ENCODE measurements at regions not wholly inside any gene's neighbourhood (a gene's known extent, or its start where the extent isn't known, plus 50 kb on each side); places are given as distances from the start of the nearest gene placed in this dataset.

GRCh38 chr9:100714372-100715099 lies 136.7 kb downstream of the CAVIN4 start:
- Histone ChIP-seq H3K27me3 (replicated peaks; ENCODE audit: control insufficient read depth, insufficient read depth, low read length) (peaks cover 7% of the 10 kb centered on the region), H3K9me3 (ENCODE audit: control insufficient read depth, low read length) (no peaks in the 10 kb centered on the region), H3K9ac (ENCODE audit: low read length) (no peak overlapping the region), H3K4me3 (ENCODE audit: low read length) (no peak overlapping the region), H3K36me3 (ENCODE audit: control insufficient read depth, insufficient read depth, low read length, severe bottlenecking) (no peaks in the 10 kb centered on the region), H3K4me1 (ENCODE audit: control insufficient read depth, insufficient read depth, low read length) (no peaks in the 10 kb centered on the region)
- peak; percentile 83 for DNase-seq (ENCODE audit: low read depth)

GRCh38 chr9:100715100-100715380 lies 137.2 kb downstream of the CAVIN4 start:
- Histone ChIP-seq H3K36me3 (ENCODE audit: control insufficient read depth, insufficient read depth, low read length, severe bottlenecking) (no peaks in the 10 kb centered on the region), H3K4me1 (ENCODE audit: control insufficient read depth, insufficient read depth, low read length) (no peaks in the 10 kb centered on the region), H3K9me3 (ENCODE audit: control insufficient read depth, low read length) (no peaks in the 10 kb centered on the region), H3K4me3 (ENCODE audit: low read length) (no peak overlapping the region), H3K9ac (ENCODE audit: low read length) (no peak overlapping the region), H3K27me3 (replicated peaks; ENCODE audit: control insufficient read depth, insufficient read depth, low read length) (peaks cover 7% of the 10 kb centered on the region)
- DNase-seq (ENCODE audit: low read depth), result no peak

GRCh38 chr9:100718717-100719116 lies 140.8 kb downstream of the CAVIN4 start:
- DNase-seq (ENCODE audit: low read depth), result no peak
- H3K9me3 ChIP-seq (ENCODE audit: control insufficient read depth, low read length), result no peaks in the 10 kb centered on the region
- no peaks in the 10 kb centered on the region for H3K4me1 ChIP-seq (ENCODE audit: control insufficient read depth, insufficient read depth, low read length)
- H3K4me3 ChIP-seq (ENCODE audit: low read length), result no peak overlapping the region
- no peaks in the 10 kb centered on the region for H3K36me3 ChIP-seq (ENCODE audit: control insufficient read depth, insufficient read depth, low read length, severe bottlenecking)
- H3K9ac ChIP-seq (ENCODE audit: low read length), result no peak overlapping the region
- H3K27me3 ChIP-seq (replicated peaks; ENCODE audit: control insufficient read depth, insufficient read depth, low read length), result peaks cover 7% of the 10 kb centered on the region

- Histone ChIP-seq H3K9me3 (ENCODE audit: control insufficient read depth, low read length) (no peaks in the 10 kb centered on the region), H3K4me1 (ENCODE audit: control insufficient read depth, insufficient read depth, low read length) (no peaks in the 10 kb centered on the region), H3K4me3 (ENCODE audit: low read length) (no peak overlapping the region), H3K36me3 (ENCODE audit: control insufficient read depth, insufficient read depth, low read length, severe bottlenecking) (no peaks in the 10 kb centered on the region), H3K9ac (ENCODE audit: low read length) (no peak overlapping the region), H3K27me3 (replicated peaks; ENCODE audit: control insufficient read depth, insufficient read depth, low read length) (peaks cover 7% of the 10 kb centered on the region)
- no peak for DNase-seq (ENCODE audit: low read depth)
Observed at GRCh38 chr9:100720922-100721321, 143.0 kb downstream of the CAVIN4 start.

- no peaks in the 10 kb centered on the region for H3K27me3 ChIP-seq (replicated peaks; ENCODE audit: control insufficient read depth, insufficient read depth, low read length)
- H3K4me3 ChIP-seq (ENCODE audit: low read length), result no peak overlapping the region
- no peaks in the 10 kb centered on the region for H3K9me3 ChIP-seq (ENCODE audit: control insufficient read depth, low read length)
- H3K9ac ChIP-seq (ENCODE audit: low read length), result no peak overlapping the region
- DNase-seq (ENCODE audit: low read depth), result no peak
- no peaks in the 10 kb centered on the region for H3K36me3 ChIP-seq (ENCODE audit: control insufficient read depth, insufficient read depth, low read length, severe bottlenecking)
- no peaks in the 10 kb centered on the region for H3K4me1 ChIP-seq (ENCODE audit: control insufficient read depth, insufficient read depth, low read length)
Observed at GRCh38 chr9:100724886-100725285, 147.0 kb downstream of the CAVIN4 start.

- H3K36me3 ChIP-seq (ENCODE audit: control insufficient read depth, insufficient read depth, low read length, severe bottlenecking), result no peaks in the 10 kb centered on the region
- no peaks in the 10 kb centered on the region for H3K9me3 ChIP-seq (ENCODE audit: control insufficient read depth, low read length)
- DNase-seq (ENCODE audit: low read depth), result no peak
- no peaks in the 10 kb centered on the region for H3K4me1 ChIP-seq (ENCODE audit: control insufficient read depth, insufficient read depth, low read length)
- H3K27me3 ChIP-seq (replicated peaks; ENCODE audit: control insufficient read depth, insufficient read depth, low read length), result no peaks in the 10 kb centered on the region
- no peak overlapping the region for H3K4me3 ChIP-seq (ENCODE audit: low read length)
- no peak overlapping the region for H3K9ac ChIP-seq (ENCODE audit: low read length)
Observed at GRCh38 chr9:100725371-100725770, 147.5 kb downstream of the CAVIN4 start.

GRCh38 chr9:100729336-100729895 lies 151.5 kb downstream of the CAVIN4 start:
- Histone ChIP-seq H3K9ac (ENCODE audit: low read length) (no peak overlapping the region), H3K36me3 (ENCODE audit: control insufficient read depth, insufficient read depth, low read length, severe bottlenecking) (no peaks in the 10 kb centered on the region), H3K9me3 (ENCODE audit: control insufficient read depth, low read length) (no peaks in the 10 kb centered on the region), H3K4me1 (ENCODE audit: control insufficient read depth, insufficient read depth, low read length) (no peaks in the 10 kb centered on the region), H3K27me3 (replicated peaks; ENCODE audit: control insufficient read depth, insufficient read depth, low read length) (no peaks in the 10 kb centered on the region), H3K4me3 (ENCODE audit: low read length) (no peak overlapping the region)
- no peak for DNase-seq (ENCODE audit: low read depth)

- Histone ChIP-seq H3K36me3 (ENCODE audit: control insufficient read depth, insufficient read depth, low read length, severe bottlenecking) (no peaks in the 10 kb centered on the region), H3K27me3 (replicated peaks; ENCODE audit: control insufficient read depth, insufficient read depth, low read length) (no peaks in the 10 kb centered on the region), H3K9me3 (ENCODE audit: control insufficient read depth, low read length) (no peaks in the 10 kb centered on the region), H3K4me1 (ENCODE audit: control insufficient read depth, insufficient read depth, low read length) (no peaks in the 10 kb centered on the region), H3K4me3 (ENCODE audit: low read length) (no peak overlapping the region), H3K9ac (ENCODE audit: low read length) (no peak overlapping the region)
- no peak for DNase-seq (ENCODE audit: low read depth)
Observed at GRCh38 chr9:100730086-100730485, 152.2 kb downstream of the CAVIN4 start.

GRCh38 chr9:100731038-100731556 lies 153.2 kb downstream of the CAVIN4 start:
- no peaks in the 10 kb centered on the region for H3K36me3 ChIP-seq (ENCODE audit: control insufficient read depth, insufficient read depth, low read length, severe bottlenecking)
- H3K9ac ChIP-seq (ENCODE audit: low read length), result no peak overlapping the region
- H3K4me3 ChIP-seq (ENCODE audit: low read length), result no peak overlapping the region
- no peak for DNase-seq (ENCODE audit: low read depth)
- H3K27me3 ChIP-seq (replicated peaks; ENCODE audit: control insufficient read depth, insufficient read depth, low read length), result no peaks in the 10 kb centered on the region
- no peaks in the 10 kb centered on the region for H3K4me1 ChIP-seq (ENCODE audit: control insufficient read depth, insufficient read depth, low read length)
- no peaks in the 10 kb centered on the region for H3K9me3 ChIP-seq (ENCODE audit: control insufficient read depth, low read length)

GRCh38 chr9:100731557-100731956 lies 153.7 kb downstream of the CAVIN4 start:
- DNase-seq (ENCODE audit: low read depth), result no peak
- Histone ChIP-seq H3K36me3 (ENCODE audit: control insufficient read depth, insufficient read depth, low read length, severe bottlenecking) (no peaks in the 10 kb centered on the region), H3K4me3 (ENCODE audit: low read length) (no peak overlapping the region), H3K4me1 (ENCODE audit: control insufficient read depth, insufficient read depth, low read length) (no peaks in the 10 kb centered on the region), H3K27me3 (replicated peaks; ENCODE audit: control insufficient read depth, insufficient read depth, low read length) (no peaks in the 10 kb centered on the region), H3K9me3 (ENCODE audit: control insufficient read depth, low read length) (no peaks in the 10 kb centered on the region), H3K9ac (ENCODE audit: low read length) (no peak overlapping the region)

- H3K9ac ChIP-seq (ENCODE audit: low read length), result no peak overlapping the region
- peaks cover 10% of the 10 kb centered on the region for H3K9me3 ChIP-seq (ENCODE audit: control insufficient read depth, low read length)
- H3K27me3 ChIP-seq (replicated peaks; ENCODE audit: control insufficient read depth, insufficient read depth, low read length), result no peaks in the 10 kb centered on the region
- H3K4me1 ChIP-seq (ENCODE audit: control insufficient read depth, insufficient read depth, low read length), result no peaks in the 10 kb centered on the region
- no peaks in the 10 kb centered on the region for H3K36me3 ChIP-seq (ENCODE audit: control insufficient read depth, insufficient read depth, low read length, severe bottlenecking)
- no peak overlapping the region for H3K4me3 ChIP-seq (ENCODE audit: low read length)
- DNase-seq (ENCODE audit: low read depth), result no peak
Observed at GRCh38 chr9:100739208-100739607, 161.3 kb downstream of the CAVIN4 start.

- Histone ChIP-seq H3K9me3 (ENCODE audit: control insufficient read depth, low read length) (peaks cover 10% of the 10 kb centered on the region), H3K9ac (ENCODE audit: low read length) (no peak overlapping the region), H3K4me1 (ENCODE audit: control insufficient read depth, insufficient read depth, low read length) (no peaks in the 10 kb centered on the region), H3K4me3 (ENCODE audit: low read length) (no peak overlapping the region), H3K27me3 (replicated peaks; ENCODE audit: control insufficient read depth, insufficient read depth, low read length) (no peaks in the 10 kb centered on the region), H3K36me3 (ENCODE audit: control insufficient read depth, insufficient read depth, low read length, severe bottlenecking) (no peaks in the 10 kb centered on the region)
- no peak for DNase-seq (ENCODE audit: low read depth)
Observed at GRCh38 chr9:100739666-100740065, 161.8 kb downstream of the CAVIN4 start.
